ENCODE measurements at regions not wholly inside any gene's neighbourhood (a gene's known extent, or its start where the extent isn't known, plus 50 kb on each side); places are given as distances from the start of the nearest gene placed in this dataset.

GRCh38 chr1:229943148-229943714 is 123.8 kb upstream of the GALNT2 start:
- 89 to 92% methylated on average over 5 to 6 of the region's 7 CpGs for WGBS, 2 experiments (ENCODE audit: insufficient coverage in 2 of 2)
- peaks cover 9% of the 10 kb centered on the region for H3K4me1 ChIP-seq (ENCODE audit: control insufficient read depth, insufficient read depth, low read length, poor library complexity, severe bottlenecking)
- no peaks in the 10 kb centered on the region for H3K9me3 ChIP-seq (ENCODE audit: control insufficient read depth, low read length)
- H3K4me3 ChIP-seq (ENCODE audit: extremely low read depth, insufficient read depth, low read length, poor library complexity, severe bottlenecking) = no peak overlapping the region
- H3K27ac ChIP-seq (ENCODE audit: low read depth, low read length, severe bottlenecking) = no peak overlapping the region
- H3K36me3 ChIP-seq (ENCODE audit: control insufficient read depth, insufficient read depth, low read length) = no peaks in the 10 kb centered on the region

DNA sequence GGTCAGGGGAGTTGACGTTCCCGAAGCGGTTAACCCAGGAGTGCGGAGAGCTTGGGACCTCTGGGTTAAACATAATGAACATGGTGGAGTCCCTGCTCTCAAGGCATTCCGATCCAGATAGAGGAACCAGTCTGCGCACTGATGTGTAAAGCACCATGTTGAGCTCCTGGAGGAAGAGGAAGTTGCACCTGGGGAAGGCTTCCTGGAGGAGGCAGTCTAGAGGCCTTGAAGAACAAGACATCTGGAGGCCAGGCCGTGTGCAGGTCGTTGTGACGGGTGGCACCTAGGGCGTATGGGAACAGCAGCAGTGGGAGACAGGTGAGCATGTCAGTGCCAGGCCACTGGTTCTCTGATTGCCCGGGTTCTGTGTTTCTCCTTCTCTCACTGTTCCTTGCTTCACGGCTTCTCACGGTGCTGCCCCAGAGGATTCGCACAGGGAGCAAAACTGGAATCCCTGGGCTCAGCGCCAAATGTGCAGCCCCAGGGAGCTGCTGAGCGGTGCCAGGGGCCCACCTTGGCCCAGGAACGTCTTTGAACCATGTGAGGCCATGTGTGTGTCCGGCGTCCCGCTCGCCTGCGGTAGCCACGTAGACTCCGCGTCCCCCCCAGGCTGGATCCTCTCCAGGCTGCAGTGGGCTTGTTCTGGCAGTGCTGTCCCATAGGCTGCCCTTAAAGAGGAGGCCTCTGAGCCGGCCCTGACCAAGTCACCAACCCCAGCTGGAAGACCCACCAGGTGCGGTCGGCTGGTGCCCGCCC is 122.9 kb upstream of the GALNT2 start:
- H3K4me3 ChIP-seq (ENCODE audit: extremely low read depth, insufficient read depth, low read length, poor library complexity, severe bottlenecking) = no peak overlapping the region
- peaks cover 12% of the 10 kb centered on the region for H3K4me1 ChIP-seq (ENCODE audit: control insufficient read depth, insufficient read depth, low read length, poor library complexity, severe bottlenecking)
- WGBS, 2 experiments (ENCODE audit: insufficient coverage in 2 of 2) = 96 to 97% methylated on average over 23 to 28 of the region's 29 CpGs
- H3K27ac ChIP-seq (ENCODE audit: low read depth, low read length, severe bottlenecking) = no peak overlapping the region
- H3K9me3 ChIP-seq (ENCODE audit: control insufficient read depth, low read length) = no peaks in the 10 kb centered on the region
- H3K36me3 ChIP-seq (ENCODE audit: control insufficient read depth, insufficient read depth, low read length) = no peaks in the 10 kb centered on the region

DNA sequence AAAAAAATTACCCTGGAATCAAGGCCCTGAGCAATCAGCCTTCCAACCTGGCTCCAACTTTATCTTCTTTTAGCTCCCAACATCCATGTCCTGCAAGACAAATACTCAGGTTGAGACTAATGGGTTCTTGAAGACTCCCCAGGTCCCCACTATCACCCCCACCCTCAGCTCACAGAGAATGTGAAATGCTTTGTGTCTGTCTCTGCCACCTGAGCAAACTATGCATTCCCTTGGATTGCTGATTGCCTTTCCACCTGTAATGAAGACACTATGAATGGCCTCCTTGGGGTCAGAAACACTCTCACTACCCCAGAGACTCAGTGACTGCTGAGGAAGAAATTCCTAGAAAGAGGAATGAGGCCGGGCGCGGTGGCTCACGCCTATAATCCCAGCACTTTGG is 121.2 kb upstream of the GALNT2 start:
- H3K27ac ChIP-seq (ENCODE audit: low read depth, low read length, severe bottlenecking) = no peak overlapping the region

DNA sequence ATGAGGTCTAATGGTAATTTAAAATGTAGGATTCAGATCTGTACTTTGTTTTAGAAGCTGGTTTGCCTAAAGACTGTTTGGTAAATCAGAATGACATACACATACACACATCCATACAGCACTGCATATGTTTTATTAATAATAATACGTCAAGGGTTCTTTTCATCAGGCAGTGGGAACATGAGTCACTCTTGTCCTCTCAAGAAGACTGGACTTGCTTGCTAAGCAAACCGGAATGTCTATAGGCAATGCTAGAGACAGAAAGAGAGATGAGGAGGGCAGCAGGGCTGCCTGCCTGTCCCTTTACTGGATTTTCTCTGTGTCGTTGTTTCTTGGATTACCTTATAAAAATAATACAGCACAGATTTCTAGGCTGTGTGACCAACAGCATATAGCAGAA is 119.1 kb upstream of the GALNT2 start:
- Histone ChIP-seq H3K9me3 (ENCODE audit: control insufficient read depth, low read length) (no peaks in the 10 kb centered on the region), H3K27ac (ENCODE audit: low read depth, low read length, severe bottlenecking) (no peak overlapping the region), H3K4me1 (ENCODE audit: control insufficient read depth, insufficient read depth, low read length, poor library complexity, severe bottlenecking) (peaks cover 5% of the 10 kb centered on the region), H3K36me3 (ENCODE audit: control insufficient read depth, insufficient read depth, low read length) (no peaks in the 10 kb centered on the region), H3K4me3 (ENCODE audit: extremely low read depth, insufficient read depth, low read length, poor library complexity, severe bottlenecking) (no peak overlapping the region)
- WGBS, 2 experiments (ENCODE audit: insufficient coverage in 2 of 2) = 83% methylated on average over 1 of the region's 3 CpGs; no CpG with 5 or more reads in 1 of the 2 experiments

More for the DNA sequence above, 121.2 kb upstream of the GALNT2 start:
- Histone ChIP-seq H3K4me1 (ENCODE audit: control insufficient read depth, insufficient read depth, low read length, poor library complexity, severe bottlenecking) (peaks cover 9% of the 10 kb centered on the region), H3K36me3 (ENCODE audit: control insufficient read depth, insufficient read depth, low read length) (no peaks in the 10 kb centered on the region), H3K4me3 (ENCODE audit: extremely low read depth, insufficient read depth, low read length, poor library complexity, severe bottlenecking) (no peak overlapping the region), H3K9me3 (ENCODE audit: control insufficient read depth, low read length) (no peaks in the 10 kb centered on the region)
- WGBS, 2 experiments (ENCODE audit: insufficient coverage in 2 of 2) = 80% methylated on average over 2 of the region's 4 CpGs; no CpG with 5 or more reads in 1 of the 2 experiments

GRCh38 chr1:229948438-229948837 is 118.6 kb upstream of the GALNT2 start:
- Histone ChIP-seq H3K9me3 (ENCODE audit: control insufficient read depth, low read length) (no peaks in the 10 kb centered on the region), H3K27ac (ENCODE audit: low read depth, low read length, severe bottlenecking) (no peak overlapping the region), H3K36me3 (ENCODE audit: control insufficient read depth, insufficient read depth, low read length) (no peaks in the 10 kb centered on the region), H3K4me1 (ENCODE audit: control insufficient read depth, insufficient read depth, low read length, poor library complexity, severe bottlenecking) (peaks cover 9% of the 10 kb centered on the region), H3K4me3 (ENCODE audit: extremely low read depth, insufficient read depth, low read length, poor library complexity, severe bottlenecking) (no peak overlapping the region)
- WGBS, 2 experiments (ENCODE audit: insufficient coverage in 2 of 2) = 85 to 93% methylated on average over 5 to 6 of the region's 9 CpGs

DNA sequence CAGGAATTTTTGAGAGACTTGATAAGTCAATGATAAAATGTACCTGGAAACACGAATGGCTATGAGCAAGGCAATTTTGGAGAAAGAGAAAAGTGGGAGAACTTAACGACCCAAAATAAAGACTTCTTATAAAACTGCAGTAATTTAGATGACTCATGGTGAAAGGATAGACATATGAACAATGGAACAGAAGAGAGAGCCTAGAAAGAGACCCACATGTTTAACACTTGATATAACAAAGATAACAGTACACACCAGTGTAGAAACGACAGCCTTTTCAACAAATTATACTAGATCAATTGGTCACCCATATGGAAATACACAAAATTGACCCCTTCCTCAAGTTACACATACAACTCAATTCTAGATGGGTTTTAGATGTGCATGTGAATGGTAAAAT is 117.5 kb upstream of the GALNT2 start:
- Histone ChIP-seq H3K4me1 (ENCODE audit: control insufficient read depth, insufficient read depth, low read length, poor library complexity, severe bottlenecking) (peaks cover 11% of the 10 kb centered on the region), H3K4me3 (ENCODE audit: extremely low read depth, insufficient read depth, low read length, poor library complexity, severe bottlenecking) (no peak overlapping the region), H3K9me3 (ENCODE audit: control insufficient read depth, low read length) (no peaks in the 10 kb centered on the region), H3K36me3 (ENCODE audit: control insufficient read depth, insufficient read depth, low read length) (no peaks in the 10 kb centered on the region), H3K27ac (ENCODE audit: low read depth, low read length, severe bottlenecking) (no peak overlapping the region)
- WGBS, 2 experiments (ENCODE audit: insufficient coverage in 2 of 2) = 100% methylated on average over 1 of the region's 3 CpGs; no CpG with 5 or more reads in 1 of the 2 experiments

DNA sequence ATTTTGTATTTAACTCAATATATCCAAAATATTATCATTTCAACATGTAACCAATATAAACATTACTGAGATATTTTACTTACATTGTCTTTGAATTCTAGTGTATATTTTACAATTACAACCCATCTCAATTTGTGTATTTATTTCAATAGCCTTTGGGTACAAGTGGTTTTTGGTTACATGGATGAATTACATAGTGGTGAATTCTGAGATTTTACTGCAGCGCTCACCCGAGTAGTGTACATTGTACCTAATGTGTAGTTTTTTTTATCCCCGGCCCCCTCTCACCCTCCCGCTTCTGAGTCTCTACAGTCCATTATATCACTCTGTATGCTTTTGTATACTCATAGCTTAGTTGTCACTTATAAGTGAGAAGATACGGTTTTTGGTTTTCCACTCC is 117.0 kb upstream of the GALNT2 start:
- H3K27ac ChIP-seq (ENCODE audit: low read depth, low read length, severe bottlenecking) = no peak overlapping the region
- no peaks in the 10 kb centered on the region for H3K9me3 ChIP-seq (ENCODE audit: control insufficient read depth, low read length)
- no peak overlapping the region for H3K4me3 ChIP-seq (ENCODE audit: extremely low read depth, insufficient read depth, low read length, poor library complexity, severe bottlenecking)
- H3K36me3 ChIP-seq (ENCODE audit: control insufficient read depth, insufficient read depth, low read length) = no peaks in the 10 kb centered on the region
- 100% methylated on average over 2 of the region's 5 CpGs for WGBS, 2 experiments (ENCODE audit: insufficient coverage in 2 of 2)
- peaks cover 11% of the 10 kb centered on the region for H3K4me1 ChIP-seq (ENCODE audit: control insufficient read depth, insufficient read depth, low read length, poor library complexity, severe bottlenecking)

DNA sequence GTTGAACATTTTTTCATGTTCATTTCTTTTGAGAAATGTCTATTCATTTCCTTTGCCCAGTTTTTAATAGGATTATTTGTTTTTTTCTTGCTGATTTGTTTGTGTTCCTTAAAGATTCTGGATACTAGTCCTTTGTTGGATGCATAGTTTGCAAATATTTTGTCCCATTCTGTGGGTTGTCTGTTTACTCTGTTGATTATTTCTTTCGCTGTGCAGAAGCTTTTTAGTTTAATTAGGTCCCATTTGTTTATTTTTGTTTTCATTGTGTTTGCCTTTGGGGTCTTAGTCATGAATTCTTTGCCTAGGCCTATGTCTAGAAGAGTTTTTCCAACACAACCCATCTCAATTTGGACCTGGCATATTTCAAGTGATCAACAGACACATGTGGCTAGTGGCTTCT is 116.1 kb upstream of the GALNT2 start:
- no peaks in the 10 kb centered on the region for H3K36me3 ChIP-seq (ENCODE audit: control insufficient read depth, insufficient read depth, low read length)
- H3K4me1 ChIP-seq (ENCODE audit: control insufficient read depth, insufficient read depth, low read length, poor library complexity, severe bottlenecking) = peaks cover 11% of the 10 kb centered on the region
- H3K4me3 ChIP-seq (ENCODE audit: extremely low read depth, insufficient read depth, low read length, poor library complexity, severe bottlenecking) = no peak overlapping the region
- H3K9me3 ChIP-seq (ENCODE audit: control insufficient read depth, low read length) = no peaks in the 10 kb centered on the region
- H3K27ac ChIP-seq (ENCODE audit: low read depth, low read length, severe bottlenecking) = no peak overlapping the region
- WGBS, 2 experiments (ENCODE audit: insufficient coverage in 2 of 2) = no CpG with 5 or more reads among the region's 1 CpG

- Histone ChIP-seq H3K9me3 (ENCODE audit: control insufficient read depth, low read length) (no peaks in the 10 kb centered on the region), H3K4me1 (ENCODE audit: control insufficient read depth, insufficient read depth, low read length, poor library complexity, severe bottlenecking) (peaks cover 11% of the 10 kb centered on the region), H3K36me3 (ENCODE audit: control insufficient read depth, insufficient read depth, low read length) (no peaks in the 10 kb centered on the region), H3K27ac (ENCODE audit: low read depth, low read length, severe bottlenecking) (no peak overlapping the region), H3K4me3 (ENCODE audit: extremely low read depth, insufficient read depth, low read length, poor library complexity, severe bottlenecking) (no peak overlapping the region)
- WGBS, 2 experiments (ENCODE audit: insufficient coverage in 2 of 2) = 90% methylated on average over 2 of the region's 2 CpGs; no CpG with 5 or more reads in 1 of the 2 experiments
Measured at GRCh38 chr1:229951856-229952534, 115.0 kb upstream of the GALNT2 start.

DNA sequence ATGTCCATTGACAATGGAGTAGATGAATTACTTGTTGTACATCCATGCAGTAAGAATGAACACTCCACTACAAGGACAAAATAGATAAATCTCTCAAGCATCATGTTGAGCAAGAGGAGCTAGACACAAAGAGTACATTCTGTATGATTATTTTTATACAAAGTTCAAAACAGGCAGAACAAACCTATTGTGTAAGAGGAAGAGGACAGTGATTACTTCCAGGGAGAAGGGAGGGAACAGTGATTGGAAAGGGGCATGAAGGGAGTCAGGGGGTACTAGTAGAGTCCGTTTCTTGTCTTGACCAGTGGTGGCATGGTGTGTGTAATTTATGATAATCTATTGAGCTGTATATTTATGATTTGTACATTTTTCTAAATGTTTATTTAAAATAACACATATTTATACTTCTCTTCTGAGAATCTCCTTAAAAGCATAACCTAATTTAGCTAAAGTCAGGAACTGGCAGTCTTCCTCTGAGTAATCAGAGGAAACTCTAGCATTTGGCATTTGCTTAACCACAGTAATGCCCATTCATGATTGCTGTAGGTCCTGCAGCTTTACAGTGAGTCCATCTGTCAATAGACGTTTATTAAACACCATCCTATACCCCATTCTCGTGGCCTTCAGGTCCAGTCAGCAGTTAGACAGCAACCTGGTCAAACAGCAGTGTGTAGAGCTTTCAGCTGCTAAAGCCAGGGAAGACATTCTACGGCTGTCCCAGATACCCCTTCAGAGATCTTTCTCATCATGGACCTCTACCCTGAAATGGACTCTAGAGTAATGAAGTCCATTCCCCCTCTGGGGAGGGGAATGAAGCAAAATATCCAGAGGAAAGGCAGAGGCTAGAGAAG is 114.1 kb upstream of the GALNT2 start:
- H3K4me1 ChIP-seq (ENCODE audit: control insufficient read depth, insufficient read depth, low read length, poor library complexity, severe bottlenecking) = peaks cover 11% of the 10 kb centered on the region
- H3K4me3 ChIP-seq (ENCODE audit: extremely low read depth, insufficient read depth, low read length, poor library complexity, severe bottlenecking) = no peak overlapping the region
- 50 to 67% methylated on average over 1 to 2 of the region's 4 CpGs for WGBS, 2 experiments (ENCODE audit: insufficient coverage in 2 of 2)
- H3K9me3 ChIP-seq (ENCODE audit: control insufficient read depth, low read length) = no peaks in the 10 kb centered on the region
- H3K27ac ChIP-seq (ENCODE audit: low read depth, low read length, severe bottlenecking) = no peak overlapping the region
- H3K36me3 ChIP-seq (ENCODE audit: control insufficient read depth, insufficient read depth, low read length) = no peaks in the 10 kb centered on the region

Data from mesodermal cell (in vitro differentiated cells).